B cell (primary cell): ENCODE measurements at regions not wholly inside any gene's neighbourhood (a gene's known extent, or its start where the extent isn't known, plus 50 kb on each side); places are given as distances from the start of the nearest gene placed in this dataset.

ENCODE experiments used
- EZH2 ChIP-seq: IDR thresholded peaks from 2 replicates; pipeline ENCODE4 v1.6.1; 2012; ENCODE audit warnings: borderline replicate concordance, low read depth, mild to moderate bottlenecking, moderate library complexity, low read length; ENCODE audit not compliant: insufficient read depth, poor library complexity, severe bottlenecking
- TF ChIP-seq, protein P1 (sequence below): fragments of 200-600 bp; IDR thresholded peaks from one replicate; pipeline ENCODE4 v1.8.0; 2022; ENCODE audit warnings: antibody characterized with exemption, mild to moderate bottlenecking

DNA sequence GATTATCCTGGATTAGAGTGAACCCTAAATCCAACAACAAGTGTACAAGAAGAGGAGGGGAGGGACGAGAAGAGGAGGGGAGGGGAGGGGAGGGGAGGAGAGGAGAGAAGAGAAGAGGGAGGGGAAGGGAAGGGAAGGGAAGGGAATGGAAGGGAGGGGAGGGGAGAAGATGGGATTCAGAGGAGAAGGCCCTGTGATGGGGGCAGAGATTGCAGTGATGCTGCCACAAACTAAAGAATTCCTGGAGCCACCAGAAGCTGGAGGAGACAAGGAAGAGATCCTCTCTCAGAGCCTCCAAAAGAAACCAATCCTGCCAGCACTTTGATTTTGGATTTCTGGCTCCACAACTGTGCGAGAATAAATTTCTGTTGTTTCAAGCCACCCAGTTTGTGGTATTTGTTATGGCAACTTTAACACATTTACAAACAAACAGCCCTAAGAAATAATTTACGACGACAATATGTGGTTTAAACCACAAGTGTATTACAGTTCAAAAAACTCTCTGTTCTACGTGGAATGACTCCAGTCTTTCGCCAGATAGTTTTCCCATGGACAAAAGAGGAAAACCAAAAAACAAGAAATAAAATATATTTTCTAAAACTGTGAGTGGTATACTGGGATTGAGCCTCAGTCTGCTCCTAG, 235.4 kb downstream of the HDGFL1 start:
- TF ChIP-seq, protein P1, sequence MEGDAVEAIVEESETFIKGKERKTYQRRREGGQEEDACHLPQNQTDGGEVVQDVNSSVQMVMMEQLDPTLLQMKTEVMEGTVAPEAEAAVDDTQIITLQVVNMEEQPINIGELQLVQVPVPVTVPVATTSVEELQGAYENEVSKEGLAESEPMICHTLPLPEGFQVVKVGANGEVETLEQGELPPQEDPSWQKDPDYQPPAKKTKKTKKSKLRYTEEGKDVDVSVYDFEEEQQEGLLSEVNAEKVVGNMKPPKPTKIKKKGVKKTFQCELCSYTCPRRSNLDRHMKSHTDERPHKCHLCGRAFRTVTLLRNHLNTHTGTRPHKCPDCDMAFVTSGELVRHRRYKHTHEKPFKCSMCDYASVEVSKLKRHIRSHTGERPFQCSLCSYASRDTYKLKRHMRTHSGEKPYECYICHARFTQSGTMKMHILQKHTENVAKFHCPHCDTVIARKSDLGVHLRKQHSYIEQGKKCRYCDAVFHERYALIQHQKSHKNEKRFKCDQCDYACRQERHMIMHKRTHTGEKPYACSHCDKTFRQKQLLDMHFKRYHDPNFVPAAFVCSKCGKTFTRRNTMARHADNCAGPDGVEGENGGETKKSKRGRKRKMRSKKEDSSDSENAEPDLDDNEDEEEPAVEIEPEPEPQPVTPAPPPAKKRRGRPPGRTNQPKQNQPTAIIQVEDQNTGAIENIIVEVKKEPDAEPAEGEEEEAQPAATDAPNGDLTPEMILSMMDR, result no peak
- no peak for TF ChIP-seq EZH2
